ENCODE measurements at regions not wholly inside any gene's neighbourhood (a gene's known extent, or its start where the extent isn't known, plus 50 kb on each side); places are given as distances from the start of the nearest gene placed in this dataset.

DNA sequence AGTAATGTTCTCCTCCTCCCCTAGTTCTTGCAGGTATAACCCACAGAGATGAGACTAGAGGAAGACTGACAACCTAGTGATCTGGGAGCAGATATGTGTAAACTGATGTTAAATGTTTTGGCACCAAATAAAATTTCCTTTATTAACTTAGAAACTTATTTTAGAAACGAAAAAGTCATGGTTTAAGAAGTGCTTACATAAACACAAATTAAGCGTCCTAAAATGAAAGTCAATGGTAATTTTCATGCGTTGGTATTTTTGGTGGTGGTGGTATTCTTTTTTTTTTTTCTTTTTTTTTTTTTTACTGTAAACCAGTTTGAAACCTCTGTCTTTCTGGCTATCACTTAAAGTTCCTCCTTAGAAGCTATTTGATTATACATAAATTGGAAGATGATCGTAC lies 1438.1 kb upstream of the TENM3 start:
- Mint-ChIP-seq H3K27me3 (no peaks in the 10 kb centered on the region), H3K36me3 (ENCODE audit: low read depth) (no peaks in the 10 kb centered on the region), H3K4me1 (ENCODE audit: low read depth) (no peaks in the 10 kb centered on the region), H3K27ac (no peak overlapping the region), H3K4me3 (no peak overlapping the region), H3K9me3 (peaks cover 4% of the 10 kb centered on the region)
- DNase-seq, result no peak

GRCh38 chr4:180808862-180809261 lies 1434.3 kb upstream of the TENM3 start:
- Mint-ChIP-seq H3K4me3 (no peak overlapping the region), H3K27me3 (no peaks in the 10 kb centered on the region), H3K9me3 (peaks cover 4% of the 10 kb centered on the region), H3K4me1 (ENCODE audit: low read depth) (no peaks in the 10 kb centered on the region), H3K36me3 (ENCODE audit: low read depth) (no peaks in the 10 kb centered on the region), H3K27ac (no peak overlapping the region)
- no peak for DNase-seq

GRCh38 chr4:180809439-180809838 lies 1433.8 kb upstream of the TENM3 start:
- peaks cover 4% of the 10 kb centered on the region for H3K9me3 Mint-ChIP-seq
- no peaks in the 10 kb centered on the region for H3K36me3 Mint-ChIP-seq (ENCODE audit: low read depth)
- no peak for DNase-seq
- no peak overlapping the region for H3K4me3 Mint-ChIP-seq
- no peaks in the 10 kb centered on the region for H3K4me1 Mint-ChIP-seq (ENCODE audit: low read depth)
- no peak overlapping the region for H3K27ac Mint-ChIP-seq
- no peaks in the 10 kb centered on the region for H3K27me3 Mint-ChIP-seq

GRCh38 chr4:180810581-180810980 lies 1432.6 kb upstream of the TENM3 start:
- H3K9me3 Mint-ChIP-seq, result peaks cover 4% of the 10 kb centered on the region
- H3K27ac Mint-ChIP-seq, result no peak overlapping the region
- H3K4me3 Mint-ChIP-seq, result no peak overlapping the region
- H3K4me1 Mint-ChIP-seq (ENCODE audit: low read depth), result no peaks in the 10 kb centered on the region
- DNase-seq, result no peak
- H3K27me3 Mint-ChIP-seq, result no peaks in the 10 kb centered on the region
- no peaks in the 10 kb centered on the region for H3K36me3 Mint-ChIP-seq (ENCODE audit: low read depth)

DNA sequence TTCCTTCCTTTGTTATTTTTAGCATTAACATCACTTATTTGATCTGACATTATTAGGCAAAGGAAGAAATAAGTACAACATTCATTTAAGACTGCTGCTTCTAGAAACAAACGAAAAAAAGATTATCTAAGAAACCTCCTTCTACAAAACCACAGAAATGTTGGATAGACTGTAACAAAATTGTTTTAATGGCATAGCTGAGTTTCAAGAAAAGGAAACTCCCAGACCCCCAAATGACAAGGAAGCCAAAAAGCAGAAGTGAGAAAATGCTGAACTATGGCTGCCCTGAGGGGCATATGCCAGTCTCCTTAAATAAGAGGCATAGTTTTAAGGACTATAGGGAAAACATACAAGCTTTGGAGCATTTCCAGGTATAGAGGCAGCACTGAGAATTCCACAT lies 1431.6 kb upstream of the TENM3 start:
- Mint-ChIP-seq H3K4me3 (no peak overlapping the region), H3K27me3 (no peaks in the 10 kb centered on the region), H3K4me1 (ENCODE audit: low read depth) (no peaks in the 10 kb centered on the region), H3K27ac (no peak overlapping the region), H3K9me3 (peaks cover 4% of the 10 kb centered on the region), H3K36me3 (ENCODE audit: low read depth) (no peaks in the 10 kb centered on the region)
- no peak for DNase-seq

- peaks cover 4% of the 10 kb centered on the region for H3K9me3 Mint-ChIP-seq
- DNase-seq, result no peak
- H3K36me3 Mint-ChIP-seq (ENCODE audit: low read depth), result no peaks in the 10 kb centered on the region
- no peak overlapping the region for H3K4me3 Mint-ChIP-seq
- H3K4me1 Mint-ChIP-seq (ENCODE audit: low read depth), result no peaks in the 10 kb centered on the region
- H3K27ac Mint-ChIP-seq, result no peak overlapping the region
- H3K27me3 Mint-ChIP-seq, result no peaks in the 10 kb centered on the region
Measured at GRCh38 chr4:180812783-180813182, 1430.4 kb upstream of the TENM3 start.

DNA sequence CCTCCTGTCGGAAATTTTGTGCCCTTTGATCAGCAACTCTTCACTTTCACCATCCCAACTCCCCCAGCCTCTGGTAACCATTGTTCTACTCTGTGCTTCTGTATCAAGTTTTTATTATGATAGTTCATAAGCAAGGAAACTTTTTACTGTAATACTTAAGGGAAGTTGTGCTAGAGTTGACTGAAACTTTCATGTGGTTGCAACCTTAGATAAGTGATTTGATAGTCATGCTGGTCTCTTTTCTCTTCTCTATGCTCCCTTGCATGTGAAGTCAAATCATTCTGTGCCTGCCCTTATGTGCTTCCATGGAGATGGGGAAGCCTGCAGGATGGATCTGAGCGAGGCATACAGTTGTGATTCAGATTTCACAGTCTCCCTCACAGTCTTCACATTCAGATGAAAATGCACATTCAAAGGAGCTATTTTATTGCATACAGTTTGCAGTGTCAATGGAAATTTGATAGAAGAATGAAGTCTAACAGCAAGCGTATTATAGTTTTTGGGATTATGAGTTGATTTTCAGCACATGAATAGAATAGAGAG lies 1428.3 kb upstream of the TENM3 start:
- no peak overlapping the region for H3K4me3 Mint-ChIP-seq
- H3K36me3 Mint-ChIP-seq (ENCODE audit: low read depth), result no peaks in the 10 kb centered on the region
- H3K27me3 Mint-ChIP-seq, result no peaks in the 10 kb centered on the region
- H3K4me1 Mint-ChIP-seq (ENCODE audit: low read depth), result no peaks in the 10 kb centered on the region
- H3K27ac Mint-ChIP-seq, result no peak overlapping the region
- no peak for DNase-seq
- peaks cover 6% of the 10 kb centered on the region for H3K9me3 Mint-ChIP-seq

GRCh38 chr4:180817529-180817928 lies 1425.7 kb upstream of the TENM3 start:
- no peak for DNase-seq
- Mint-ChIP-seq H3K9me3 (peaks cover 8% of the 10 kb centered on the region), H3K4me1 (ENCODE audit: low read depth) (no peaks in the 10 kb centered on the region), H3K4me3 (no peak overlapping the region), H3K36me3 (ENCODE audit: low read depth) (no peaks in the 10 kb centered on the region), H3K27me3 (no peaks in the 10 kb centered on the region), H3K27ac (no peak overlapping the region)

GRCh38 chr4:180823108-180823507 lies 1420.1 kb upstream of the TENM3 start:
- H3K4me3 Mint-ChIP-seq, result no peak overlapping the region

DNA sequence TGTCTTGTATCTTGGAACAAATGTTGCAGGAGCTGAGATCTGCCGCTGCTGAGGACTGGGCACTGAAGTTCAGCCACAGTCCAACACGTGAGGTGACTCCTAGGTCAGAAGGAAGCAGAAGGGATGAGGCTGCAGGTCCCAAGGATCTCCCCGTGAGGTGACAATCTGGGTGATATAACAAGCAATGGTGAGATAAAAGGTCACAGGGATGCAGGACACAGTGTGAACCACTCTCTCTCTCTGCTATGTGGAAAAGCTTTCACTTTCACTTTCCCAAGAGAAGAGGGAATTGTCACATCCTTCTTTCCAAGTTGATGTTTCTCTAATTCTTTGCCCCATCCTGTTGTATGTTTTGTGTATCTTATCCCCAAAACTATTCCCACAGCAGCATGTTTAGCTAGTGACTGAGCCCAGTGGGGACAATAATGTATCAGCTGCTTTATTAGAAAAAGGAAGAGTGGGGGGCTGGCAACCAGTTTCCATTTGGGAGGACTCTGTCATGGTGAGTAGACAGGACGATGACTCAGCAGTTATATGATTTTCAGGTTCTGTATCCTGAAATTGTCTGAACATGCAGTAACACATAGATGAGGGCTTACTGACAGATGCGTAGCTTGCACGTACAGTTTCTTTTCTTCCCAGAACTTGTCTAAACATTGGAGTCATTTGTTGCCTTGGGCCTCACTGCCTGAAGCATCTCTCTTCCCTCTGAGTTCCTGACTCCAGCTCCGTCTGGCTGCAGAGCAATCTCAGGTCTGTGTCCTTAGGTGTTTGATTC lies 1415.8 kb upstream of the TENM3 start:
- Mint-ChIP-seq H3K27ac (no peak overlapping the region), H3K27me3 (no peaks in the 10 kb centered on the region), H3K4me3 (no peak overlapping the region), H3K36me3 (ENCODE audit: low read depth) (no peaks in the 10 kb centered on the region), H3K4me1 (ENCODE audit: low read depth) (peaks cover 1% of the 10 kb centered on the region), H3K9me3 (peaks cover 2% of the 10 kb centered on the region)
- DNase-seq, result no peak

More at GRCh38 chr4:180823108-180823507, 1420.1 kb upstream of the TENM3 start:
- Mint-ChIP-seq H3K4me1 (ENCODE audit: low read depth) (peaks cover 1% of the 10 kb centered on the region), H3K36me3 (ENCODE audit: low read depth) (no peaks in the 10 kb centered on the region), H3K27ac (no peak overlapping the region), H3K9me3 (peaks cover 6% of the 10 kb centered on the region), H3K27me3 (no peaks in the 10 kb centered on the region)
- DNase-seq, result no peak

DNA sequence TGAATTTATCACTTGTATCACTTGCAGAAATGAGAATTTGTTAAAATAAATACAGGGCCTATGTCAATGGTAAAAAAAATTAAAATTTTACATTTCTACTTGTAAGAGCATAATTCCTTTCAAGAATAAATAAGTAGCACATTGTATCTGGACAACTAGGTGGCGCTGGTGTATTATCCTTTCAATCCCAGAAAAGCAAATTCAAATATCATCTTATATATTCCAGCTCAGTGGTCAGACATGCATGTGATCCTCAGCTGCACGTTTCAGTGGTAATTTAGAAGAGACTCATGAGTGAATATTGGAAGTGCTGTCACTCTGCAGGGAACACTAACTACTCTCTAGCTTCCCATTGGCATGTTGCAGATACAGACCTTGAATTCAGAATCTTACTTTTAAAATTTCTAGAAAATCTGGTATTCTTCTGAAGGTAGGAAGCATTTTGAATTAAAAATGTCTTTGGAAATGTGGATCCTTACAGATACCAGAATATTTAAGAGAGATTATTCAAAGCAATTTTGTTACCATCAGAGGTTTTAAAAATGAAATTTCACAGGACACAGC lies 1414.7 kb upstream of the TENM3 start:
- DNase-seq, result no peak
- Mint-ChIP-seq H3K36me3 (ENCODE audit: low read depth) (no peaks in the 10 kb centered on the region), H3K27ac (no peak overlapping the region), H3K4me1 (ENCODE audit: low read depth) (peaks cover 1% of the 10 kb centered on the region), H3K9me3 (peaks cover 2% of the 10 kb centered on the region), H3K4me3 (no peak overlapping the region), H3K27me3 (no peaks in the 10 kb centered on the region)

- Mint-ChIP-seq H3K36me3 (ENCODE audit: low read depth) (no peaks in the 10 kb centered on the region), H3K4me1 (ENCODE audit: low read depth) (peaks cover 1% of the 10 kb centered on the region), H3K27me3 (no peaks in the 10 kb centered on the region), H3K9me3 (peaks cover 2% of the 10 kb centered on the region), H3K4me3 (no peak overlapping the region), H3K27ac (no peak overlapping the region)
- no peak for DNase-seq
Measured at GRCh38 chr4:180832073-180832472, 1411.1 kb upstream of the TENM3 start.

DNA sequence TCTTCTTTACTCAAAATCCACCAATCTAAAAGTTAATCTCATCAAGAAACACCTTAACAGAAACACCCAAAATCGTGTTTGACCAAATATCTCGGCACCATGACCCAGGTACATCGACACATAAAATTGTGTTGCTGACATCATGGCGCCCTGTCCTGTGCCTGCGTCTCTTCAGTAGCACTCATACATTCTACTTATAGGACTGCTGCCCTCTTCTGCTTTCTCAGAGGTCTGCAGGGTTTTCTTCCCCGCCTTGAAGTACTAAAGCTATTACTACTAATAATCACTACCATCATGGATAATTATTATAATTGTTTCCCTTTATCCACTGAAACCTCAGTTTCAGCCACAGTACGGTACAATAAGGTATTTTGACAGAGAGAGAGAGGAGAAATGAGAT lies 1403.1 kb upstream of the TENM3 start:
- H3K36me3 Mint-ChIP-seq (ENCODE audit: low read depth), result no peaks in the 10 kb centered on the region
- no peak overlapping the region for H3K27ac Mint-ChIP-seq
- H3K4me1 Mint-ChIP-seq (ENCODE audit: low read depth), result no peaks in the 10 kb centered on the region
- H3K4me3 Mint-ChIP-seq, result no peak overlapping the region
- H3K27me3 Mint-ChIP-seq, result no peaks in the 10 kb centered on the region
- DNase-seq, result no peak
- H3K9me3 Mint-ChIP-seq, result no peaks in the 10 kb centered on the region

DNA sequence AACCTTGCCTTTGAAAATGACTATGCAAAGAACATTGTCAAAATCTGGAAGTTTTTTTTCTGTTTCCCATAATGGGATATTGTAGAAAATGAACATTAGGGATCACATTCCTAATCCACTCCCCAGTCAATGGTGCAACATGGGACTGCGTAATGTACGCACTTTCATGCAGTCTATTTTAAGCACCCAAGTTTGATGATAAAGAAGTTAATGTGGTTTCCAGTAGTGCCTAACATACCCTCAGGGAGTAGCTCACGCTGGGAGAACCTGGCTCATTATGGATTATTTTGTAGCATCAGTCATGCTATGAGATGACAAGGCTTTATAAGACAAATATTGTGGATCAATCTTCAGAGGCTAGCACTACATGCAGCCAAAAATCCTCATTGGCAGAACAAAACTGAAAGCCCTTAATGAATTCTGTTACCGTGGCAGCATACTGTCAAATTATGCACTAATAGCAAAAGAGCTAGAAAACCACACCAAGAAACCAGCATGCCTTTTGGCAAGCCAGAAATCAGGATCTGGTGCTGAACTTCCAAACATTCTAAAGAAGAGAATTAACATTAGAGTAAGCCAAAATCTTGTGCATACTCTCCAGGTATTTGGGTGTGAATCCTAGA lies 1392.8 kb upstream of the TENM3 start:
- H3K36me3 Mint-ChIP-seq (ENCODE audit: low read depth), result no peaks in the 10 kb centered on the region
- peaks cover 14% of the 10 kb centered on the region for H3K9me3 Mint-ChIP-seq
- H3K27me3 Mint-ChIP-seq, result no peaks in the 10 kb centered on the region
- no peak for DNase-seq
- H3K4me1 Mint-ChIP-seq (ENCODE audit: low read depth), result no peaks in the 10 kb centered on the region
- no peak overlapping the region for H3K4me3 Mint-ChIP-seq
- H3K27ac Mint-ChIP-seq, result no peak overlapping the region

GRCh38 chr4:180852738-180853137 lies 1390.5 kb upstream of the TENM3 start:
- no peaks in the 10 kb centered on the region for H3K36me3 Mint-ChIP-seq (ENCODE audit: low read depth)
- peaks cover 9% of the 10 kb centered on the region for H3K9me3 Mint-ChIP-seq
- H3K4me3 Mint-ChIP-seq, result no peak overlapping the region
- DNase-seq, result no peak
- no peaks in the 10 kb centered on the region for H3K27me3 Mint-ChIP-seq
- H3K27ac Mint-ChIP-seq, result no peak overlapping the region
- no peaks in the 10 kb centered on the region for H3K4me1 Mint-ChIP-seq (ENCODE audit: low read depth)
